ENCODE measurements at regions not wholly inside any gene's neighbourhood (a gene's known extent, or its start where the extent isn't known, plus 50 kb on each side); places are given as distances from the start of the nearest gene placed in this dataset.

- Histone ChIP-seq H4K20me1 (ENCODE audit: insufficient read depth) (no peaks in the 10 kb centered on the region), H3K9me2 (no peaks in the 10 kb centered on the region), H3K4me2 (no peak overlapping the region), H3K4me3 (ENCODE audit: low read depth in 2 of 2, low read length in 1 of 2) (no peak overlapping the region), H3K27me3 (ENCODE audit: insufficient read depth) (no peaks in the 10 kb centered on the region), H3K36me3 (replicated peaks in 1 of 2; ENCODE audit: control insufficient read depth in 1 of 2, insufficient read depth in 2 of 2, low read length in 1 of 2) (no peaks in the 10 kb centered on the region), H3K4me1 (ENCODE audit: control insufficient read depth in 1 of 2, insufficient read depth in 2 of 2, low read depth in 1 of 2, low read length in 1 of 2) (no peaks in the 10 kb centered on the region), H2AFZ (ENCODE audit: low read depth) (no peak overlapping the region), H3K79me2 (ENCODE audit: insufficient read depth) (no peaks in the 10 kb centered on the region), H3K9ac (no peak overlapping the region), H3K9me3 (no peaks in the 10 kb centered on the region), H3K27ac (ENCODE audit: low read depth in 2 of 2, low read length in 1 of 2) (no peak overlapping the region), H3F3A (replicated peaks; ENCODE audit: insufficient read depth) (no peaks in the 10 kb centered on the region)
- no peak for TF ChIP-seq RAD21 (IDR thresholded peaks at IDR 0.05; ENCODE audit: low read length)
- no peak for TF ChIP-seq GABPA (IDR thresholded peaks at IDR 0.05; ENCODE audit: low read depth)
- TF ChIP-seq, protein P1, sequence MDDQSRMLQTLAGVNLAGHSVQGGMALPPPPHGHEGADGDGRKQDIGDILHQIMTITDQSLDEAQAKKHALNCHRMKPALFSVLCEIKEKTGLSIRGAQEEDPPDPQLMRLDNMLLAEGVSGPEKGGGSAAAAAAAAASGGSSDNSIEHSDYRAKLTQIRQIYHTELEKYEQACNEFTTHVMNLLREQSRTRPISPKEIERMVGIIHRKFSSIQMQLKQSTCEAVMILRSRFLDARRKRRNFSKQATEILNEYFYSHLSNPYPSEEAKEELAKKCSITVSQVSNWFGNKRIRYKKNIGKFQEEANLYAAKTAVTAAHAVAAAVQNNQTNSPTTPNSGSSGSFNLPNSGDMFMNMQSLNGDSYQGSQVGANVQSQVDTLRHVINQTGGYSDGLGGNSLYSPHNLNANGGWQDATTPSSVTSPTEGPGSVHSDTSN (IDR thresholded peaks at IDR 0.05), result no peak
- TF ChIP-seq JUND (IDR thresholded peaks at IDR 0.05), result no peak
- no peak for TF ChIP-seq EP300 (IDR thresholded peaks at IDR 0.05; ENCODE audit: borderline replicate concordance in 1 of 2, low read depth in 1 of 2, low read length in 1 of 2)
- no peak for TF ChIP-seq MEF2A (IDR thresholded peaks at IDR 0.05; ENCODE audit: borderline replicate concordance, low read depth)
- TF ChIP-seq TAF1 (IDR thresholded peaks at IDR 0.05; ENCODE audit: borderline replicate concordance, low read depth, low read length), result no peak
- no peak for TF ChIP-seq RXRA (IDR thresholded peaks at IDR 0.05; ENCODE audit: borderline replicate concordance, low read depth)
- TF ChIP-seq USF2 (IDR thresholded peaks at IDR 0.05; ENCODE audit: borderline replicate concordance, low read depth, low read length), result no peak
- no peak for TF ChIP-seq CHD2 (IDR thresholded peaks at IDR 0.05; ENCODE audit: low read length, partially characterized antibody)
- TF ChIP-seq MAX (IDR thresholded peaks at IDR 0.05; ENCODE audit: low read depth), result no peak
- POLR2A ChIA-PET, result no interaction called here
- WGBS (ENCODE audit: low lambda C conversion rate), result 36% methylated on average over 2 of the region's 2 CpGs
- CTCF ChIA-PET, result interaction anchor here (0.9 to 2.3 kb wide), 2 partner anchors 12 to 190 kb away, joined by 3 to 7 read pairs; no protein-coding TSS in a partner anchor
- DNase-seq, result no peak
These were observed 115.7 kb upstream of the TJP1 start for GRCh38 chr15:29937956-29938355.

DNA sequence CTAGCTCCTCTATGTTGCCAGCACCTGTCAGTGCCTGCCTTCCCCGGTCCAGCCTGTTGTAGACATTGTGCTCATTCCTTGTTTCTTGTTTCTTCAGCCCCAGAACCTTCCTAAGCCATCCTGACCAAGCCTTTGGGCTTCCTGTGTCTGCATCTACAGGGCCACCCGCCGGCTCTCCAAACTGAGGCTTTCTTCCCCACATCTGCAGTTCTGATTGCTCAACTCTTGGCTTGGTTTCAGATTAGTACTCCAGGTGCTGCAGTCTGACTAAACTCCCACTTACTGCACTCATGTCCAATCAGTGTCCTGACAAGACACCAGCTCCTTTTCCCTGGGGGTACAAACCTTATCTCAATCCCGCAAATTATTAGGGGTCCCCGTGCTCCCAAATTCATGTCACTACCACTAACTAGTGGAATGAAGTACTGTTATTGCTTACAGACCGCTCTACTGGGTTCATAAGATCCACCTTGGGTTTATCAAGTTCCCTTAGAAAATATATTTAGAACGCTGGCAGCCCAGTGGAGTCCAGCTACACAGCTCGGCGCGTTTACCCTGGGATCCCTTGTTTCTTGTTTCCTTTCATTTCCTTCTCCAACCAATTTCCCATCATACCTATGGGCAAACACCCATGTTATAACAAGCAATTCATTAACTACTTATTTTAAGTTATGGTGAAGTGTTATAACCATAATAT is 114.2 kb upstream of the TJP1 start:
- Histone ChIP-seq H3K9me2 (no peaks in the 10 kb centered on the region), H3K79me2 (ENCODE audit: insufficient read depth) (no peaks in the 10 kb centered on the region), H3K27me3 (ENCODE audit: insufficient read depth) (no peaks in the 10 kb centered on the region), H3K36me3 (replicated peaks in 1 of 2; ENCODE audit: control insufficient read depth in 1 of 2, insufficient read depth in 2 of 2, low read length in 1 of 2) (no peaks in the 10 kb centered on the region), H3F3A (replicated peaks; ENCODE audit: insufficient read depth) (no peaks in the 10 kb centered on the region), H2AFZ (ENCODE audit: low read depth) (no peak overlapping the region), H3K4me2 (no peak overlapping the region), H3K4me1 (ENCODE audit: control insufficient read depth in 1 of 2, insufficient read depth in 2 of 2, low read depth in 1 of 2, low read length in 1 of 2) (no peaks in the 10 kb centered on the region), H3K9me3 (no peaks in the 10 kb centered on the region), H3K27ac (ENCODE audit: low read depth in 2 of 2, low read length in 1 of 2) (no peak overlapping the region), H4K20me1 (ENCODE audit: insufficient read depth) (no peaks in the 10 kb centered on the region), H3K9ac (no peak overlapping the region), H3K4me3 (ENCODE audit: low read depth in 2 of 2, low read length in 1 of 2) (no peak overlapping the region)
- WGBS (ENCODE audit: low lambda C conversion rate), result 82% methylated on average over 10 of the region's 10 CpGs
- CTCF ChIA-PET, result interaction anchor here (1.4 to 3.6 kb wide), 2 partner anchors 11 to 189 kb away, joined by 4 to 10 read pairs; no protein-coding TSS in a partner anchor
- POLR2A ChIA-PET, result no interaction called here
- DNase-seq, result no peak
- TF ChIP-seq GABPA (IDR thresholded peaks at IDR 0.05; ENCODE audit: low read depth) (no peak), POLR2AphosphoS5 (IDR thresholded peaks at IDR 0.05; ENCODE audit: low read depth, low read length) (no peak), IRF3 (IDR thresholded peaks at IDR 0.05; ENCODE audit: low read depth, low read length) (no peak), GATA2 (CRISPR knock-in tag; IDR thresholded peaks at IDR 0.05) (no peak), RCOR1 (IDR thresholded peaks at IDR 0.05; ENCODE audit: low read length) (no peak), SIN3A (IDR thresholded peaks at IDR 0.05; ENCODE audit: borderline replicate concordance, low read depth, low read length) (no peak), ELF1 (IDR thresholded peaks at IDR 0.05) (no peak), TAF1 (IDR thresholded peaks at IDR 0.05; ENCODE audit: borderline replicate concordance, low read depth, low read length) (no peak), EP300 (IDR thresholded peaks at IDR 0.05; ENCODE audit: borderline replicate concordance in 1 of 2, low read depth in 1 of 2, low read length in 1 of 2) (no peak), RFX5 (IDR thresholded peaks at IDR 0.05; ENCODE audit: low read length) (no peak), NFIC (IDR thresholded peaks at IDR 0.05; ENCODE audit: borderline replicate concordance) (no peak), RXRA (IDR thresholded peaks at IDR 0.05; ENCODE audit: borderline replicate concordance, low read depth) (no peak)
- TF ChIP-seq, protein P2, sequence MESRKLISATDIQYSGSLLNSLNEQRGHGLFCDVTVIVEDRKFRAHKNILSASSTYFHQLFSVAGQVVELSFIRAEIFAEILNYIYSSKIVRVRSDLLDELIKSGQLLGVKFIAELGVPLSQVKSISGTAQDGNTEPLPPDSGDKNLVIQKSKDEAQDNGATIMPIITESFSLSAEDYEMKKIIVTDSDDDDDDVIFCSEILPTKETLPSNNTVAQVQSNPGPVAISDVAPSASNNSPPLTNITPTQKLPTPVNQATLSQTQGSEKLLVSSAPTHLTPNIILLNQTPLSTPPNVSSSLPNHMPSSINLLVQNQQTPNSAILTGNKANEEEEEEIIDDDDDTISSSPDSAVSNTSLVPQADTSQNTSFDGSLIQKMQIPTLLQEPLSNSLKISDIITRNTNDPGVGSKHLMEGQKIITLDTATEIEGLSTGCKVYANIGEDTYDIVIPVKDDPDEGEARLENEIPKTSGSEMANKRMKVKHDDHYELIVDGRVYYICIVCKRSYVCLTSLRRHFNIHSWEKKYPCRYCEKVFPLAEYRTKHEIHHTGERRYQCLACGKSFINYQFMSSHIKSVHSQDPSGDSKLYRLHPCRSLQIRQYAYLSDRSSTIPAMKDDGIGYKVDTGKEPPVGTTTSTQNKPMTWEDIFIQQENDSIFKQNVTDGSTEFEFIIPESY (IDR thresholded peaks at IDR 0.05; ENCODE audit: borderline replicate concordance, low read depth), result no peak
- TF ChIP-seq, protein P1 (IDR thresholded peaks at IDR 0.05), result no peak
